GM21526 (cell line): ENCODE measurements at regions not wholly inside any gene's neighbourhood (a gene's known extent, or its start where the extent isn't known, plus 50 kb on each side); places are given as distances from the start of the nearest gene placed in this dataset.

Experiments
- ATAC-seq: cut with Tn5 transposase; IDR thresholded peaks from one replicate; pipeline ENCODE4 v1.9.1; 2021; ENCODE audit warnings: moderate library complexity; ENCODE audit not compliant: unreplicated experiment, low FRiP score

DNA sequence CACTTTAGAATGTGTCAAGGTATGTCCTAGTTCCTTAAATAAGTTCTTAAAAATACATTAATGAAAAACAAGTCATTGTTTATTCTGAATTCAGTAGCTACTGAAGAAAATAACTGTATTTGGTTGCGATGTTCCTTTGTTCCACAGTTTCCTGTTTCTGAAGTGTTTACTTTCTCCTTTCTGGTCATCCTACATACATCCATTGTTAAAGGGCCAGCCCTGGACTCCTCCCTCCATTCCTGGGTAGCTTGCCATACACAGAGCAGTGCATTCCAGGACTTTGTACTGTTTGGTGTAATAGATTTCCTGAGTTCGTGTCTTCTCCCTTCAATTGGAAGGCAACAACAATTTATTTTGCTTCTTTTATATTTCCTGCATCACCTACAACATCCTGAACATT is 845.4 kb upstream of the CXADR start:
- no peak for ATAC-seq

- ATAC-seq: no peak
Measured at GRCh38 chr21:16674949-16675348, 837.9 kb upstream of the CXADR start.

DNA sequence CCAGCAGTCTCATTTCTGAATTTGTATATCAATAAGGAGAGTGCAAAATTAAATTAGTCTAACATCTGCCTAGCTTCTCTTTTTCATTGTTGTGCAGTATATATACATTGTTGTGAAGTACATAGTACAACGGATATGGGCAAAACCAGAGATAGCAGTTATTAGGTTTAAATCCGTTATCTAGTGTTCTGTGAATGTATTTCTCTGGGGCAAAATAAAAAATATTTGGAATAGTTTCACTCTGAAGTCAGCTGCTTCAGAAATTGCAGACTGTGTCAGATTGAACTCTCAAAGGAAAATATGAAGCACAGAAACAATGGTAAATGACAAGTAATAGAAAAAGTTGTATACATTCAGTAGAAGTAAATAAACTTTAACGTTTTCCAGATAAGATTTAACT is 836.5 kb upstream of the CXADR start:
- no peak for ATAC-seq

- no peak for ATAC-seq
Measured at GRCh38 chr21:16678429-16679160, 834.2 kb upstream of the CXADR start.

GRCh38 chr21:16695074-16695473 is 817.8 kb upstream of the CXADR start:
- no peak for ATAC-seq

DNA sequence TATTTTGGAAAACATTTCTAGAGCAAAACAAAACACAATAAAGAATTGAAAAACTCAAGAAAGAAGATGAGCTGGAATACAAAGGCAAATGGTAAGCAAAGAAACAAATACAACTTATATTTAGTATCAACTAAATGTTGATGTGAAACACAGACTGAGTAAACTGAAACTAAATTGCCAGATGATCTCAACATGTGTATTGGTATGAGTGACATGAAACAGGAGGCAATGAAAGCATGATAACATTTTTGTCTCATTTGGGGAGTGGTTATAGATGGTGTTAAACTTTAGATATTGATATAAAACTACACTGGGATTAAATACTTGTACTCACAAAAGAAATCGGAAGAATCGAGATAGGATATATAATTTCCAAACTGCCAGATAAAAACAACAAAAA is 805.6 kb upstream of the CXADR start:
- no peak for ATAC-seq

- no peak for ATAC-seq
Measured at GRCh38 chr21:16708101-16708835, 804.6 kb upstream of the CXADR start.

DNA sequence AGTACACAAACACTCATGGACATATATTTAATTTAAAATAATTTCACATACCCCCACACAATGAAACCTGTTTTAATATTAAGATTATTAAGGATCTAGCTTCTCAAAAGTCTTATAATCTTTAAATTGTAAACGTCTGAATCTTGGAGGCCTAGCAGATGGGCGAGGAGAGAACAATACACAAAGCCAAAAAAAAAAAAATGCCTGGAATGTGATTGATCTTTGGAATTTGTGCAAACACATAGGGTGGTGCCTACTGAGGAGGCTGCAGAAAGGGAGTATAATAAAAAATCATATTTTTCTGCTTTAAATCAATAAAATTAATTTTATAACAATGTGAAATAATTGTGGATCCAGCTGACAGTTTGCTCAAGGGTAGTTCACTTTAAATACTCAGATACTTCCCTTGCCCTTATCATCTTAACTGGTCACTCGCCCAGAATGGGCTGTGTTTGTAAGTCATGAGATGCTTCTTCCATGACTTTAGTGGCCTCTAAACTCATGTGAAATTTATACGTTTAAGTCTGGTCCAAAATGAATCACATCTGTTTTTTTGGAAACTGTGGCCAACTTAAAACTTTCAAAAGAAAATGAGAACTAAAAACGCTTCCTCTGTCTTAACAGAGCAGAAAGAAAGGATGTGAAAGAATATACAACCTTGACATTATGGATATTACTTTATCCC is 802.8 kb upstream of the CXADR start:
- no peak for ATAC-seq

DNA sequence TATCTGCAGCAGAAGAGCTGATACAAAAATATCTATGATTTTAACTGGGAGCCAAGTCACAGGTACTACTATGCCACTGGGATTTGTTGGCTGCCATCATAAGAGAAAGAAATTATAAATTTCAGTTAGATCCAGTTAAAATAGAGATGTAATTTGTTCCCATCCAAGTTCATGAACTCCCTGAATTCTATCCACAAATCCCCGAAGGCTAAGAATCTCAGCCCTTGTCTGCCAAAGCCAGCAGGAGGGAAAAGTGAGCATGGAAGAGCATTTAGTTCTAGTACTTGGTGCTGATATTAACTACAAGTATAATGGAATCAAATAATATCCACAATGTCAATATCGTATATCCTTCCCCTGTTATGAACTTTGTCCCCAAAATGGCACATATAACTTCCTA is 801.1 kb upstream of the CXADR start:
- no peak for ATAC-seq

GRCh38 chr21:16713331-16714117 is 799.3 kb upstream of the CXADR start:
- ATAC-seq: no peak

DNA sequence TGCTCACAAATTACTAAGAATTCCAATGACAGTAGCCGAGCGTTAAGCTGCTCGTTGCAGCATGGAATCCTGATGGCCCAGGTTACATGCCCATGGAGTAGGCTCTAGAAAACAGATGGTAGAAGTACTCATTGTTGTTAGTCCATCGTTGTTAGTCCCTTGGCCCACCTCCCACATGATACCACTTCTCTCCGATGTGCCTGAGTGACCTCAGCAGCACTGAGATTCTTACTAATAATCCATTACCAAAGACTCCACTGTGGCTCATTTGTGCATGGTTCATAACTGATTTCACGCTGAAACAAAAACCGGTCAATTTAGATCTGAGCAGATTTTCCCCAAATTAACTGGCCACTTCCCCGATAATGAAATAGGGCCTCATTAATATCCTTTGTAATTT is 772.3 kb upstream of the CXADR start:
- ATAC-seq: no peak

GRCh38 chr21:16741141-16741665 is 771.6 kb upstream of the CXADR start:
- no peak for ATAC-seq

- no peak for ATAC-seq
Measured at GRCh38 chr21:16742131-16742641, 770.7 kb upstream of the CXADR start.

- no peak for ATAC-seq
Measured at GRCh38 chr21:16742741-16743140, 770.1 kb upstream of the CXADR start.

DNA sequence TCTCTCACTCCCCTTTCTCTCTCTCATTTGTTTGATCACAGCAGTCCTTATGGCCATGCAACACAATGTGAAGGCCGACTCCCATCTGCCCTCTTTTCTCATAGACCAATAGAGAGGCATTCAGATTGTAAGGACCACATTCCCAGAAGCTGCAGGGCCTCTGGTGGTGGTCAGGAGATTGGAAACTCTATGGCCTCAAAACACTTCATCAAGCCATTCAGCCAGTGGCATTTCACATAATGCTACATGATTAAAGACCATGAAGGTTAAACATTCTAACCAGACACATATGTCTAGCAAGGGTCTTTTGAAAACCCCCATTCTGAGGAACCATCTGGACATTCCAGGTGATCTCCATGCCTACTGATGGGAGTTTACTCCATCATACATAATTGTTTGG is 769.5 kb upstream of the CXADR start:
- ATAC-seq: no peak

DNA sequence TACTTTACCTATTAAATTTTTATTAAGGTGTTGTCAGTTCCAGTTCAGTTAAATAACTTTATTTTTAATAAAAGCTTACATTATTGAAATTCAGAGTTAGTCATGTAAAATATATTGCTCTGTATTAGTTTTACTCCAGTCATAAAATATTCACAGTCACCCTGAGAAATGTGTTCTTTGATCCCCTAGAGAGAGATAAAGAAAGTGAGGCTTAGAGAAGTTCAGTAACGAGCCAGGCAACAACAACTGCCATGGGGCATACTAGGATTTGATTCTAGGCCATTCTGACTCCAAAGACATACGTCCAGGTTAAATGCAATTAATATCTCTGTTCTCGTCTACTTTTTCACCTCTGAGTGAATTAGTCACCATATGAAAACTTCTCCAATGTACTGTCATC is 761.9 kb upstream of the CXADR start:
- ATAC-seq: no peak

GRCh38 chr21:16751695-16752474 is 761.0 kb upstream of the CXADR start:
- no peak for ATAC-seq

GRCh38 chr21:16752475-16752857 is 760.4 kb upstream of the CXADR start:
- ATAC-seq: no peak

DNA sequence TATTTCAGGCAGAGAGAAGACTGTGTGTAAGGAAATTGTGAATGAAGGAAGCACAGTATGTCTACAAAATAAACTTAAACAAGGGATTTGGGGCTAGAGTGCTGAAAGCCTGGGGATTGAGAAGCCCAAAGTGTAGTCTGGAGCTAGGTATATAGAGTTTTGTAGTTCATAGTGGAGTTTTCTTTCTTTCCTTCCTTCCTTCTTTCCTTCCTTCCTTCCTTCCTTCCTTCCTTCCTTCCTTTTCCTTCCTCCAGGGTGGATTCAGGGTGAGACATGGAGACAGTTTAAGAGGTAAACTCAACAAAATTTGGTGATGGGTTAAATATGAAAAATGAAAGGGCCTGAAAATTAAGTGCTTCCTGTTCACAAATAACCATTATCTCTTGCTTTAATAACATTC is 757.8 kb upstream of the CXADR start:
- no peak for ATAC-seq

DNA sequence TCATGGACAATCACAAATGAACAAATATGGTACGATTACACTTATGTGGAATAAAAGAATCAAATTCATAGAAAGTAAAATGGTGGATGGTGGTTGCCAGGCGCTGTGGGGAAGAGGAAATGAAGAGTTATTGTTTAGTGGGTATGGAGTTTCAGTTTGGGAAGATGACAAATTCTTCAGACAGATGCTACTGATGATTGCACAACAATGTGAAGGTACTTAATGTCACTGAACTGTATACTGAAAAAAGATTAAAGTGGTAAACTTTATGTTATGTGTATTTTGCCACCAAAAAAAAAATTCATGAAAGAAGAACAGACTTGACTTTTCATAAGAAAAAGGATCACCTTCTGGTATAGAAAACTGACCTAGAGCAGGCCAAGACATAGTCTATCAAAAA is 745.6 kb upstream of the CXADR start:
- no peak for ATAC-seq
